ENCODE measurements at regions not wholly inside any gene's neighbourhood (a gene's known extent, or its start where the extent isn't known, plus 50 kb on each side); places are given as distances from the start of the nearest gene placed in this dataset.

GRCh38 chr2:6685447-6685846, 180.3 kb downstream of the CMPK2 start:
- DNase-seq, result no peak

- DNase-seq, result no peak
Measured at GRCh38 chr2:6692056-6692455, 173.7 kb downstream of the CMPK2 start.

- DNase-seq, result no peak
Measured at GRCh38 chr2:6692819-6693218, 172.9 kb downstream of the CMPK2 start.

- DNase-seq, result no peak
Measured at GRCh38 chr2:6694555-6694954, 171.2 kb downstream of the CMPK2 start.

GRCh38 chr2:6700335-6700734, 165.4 kb downstream of the CMPK2 start:
- no peak for DNase-seq

GRCh38 chr2:6704077-6704476, 161.6 kb downstream of the CMPK2 start:
- no peak for DNase-seq

- DNase-seq, result no peak
Measured at GRCh38 chr2:6721395-6721794, 144.3 kb downstream of the CMPK2 start.

- no peak for DNase-seq
Measured at GRCh38 chr2:6722574-6722973, 143.1 kb downstream of the CMPK2 start.

- no peak for DNase-seq
Measured at GRCh38 chr2:6723865-6724604, 141.7 kb downstream of the CMPK2 start.

GRCh38 chr2:6724605-6725140, 141.0 kb downstream of the CMPK2 start:
- DNase-seq, result no peak

GRCh38 chr2:6728156-6728555, 137.6 kb downstream of the CMPK2 start:
- no peak for DNase-seq

GRCh38 chr2:6730003-6730402, 135.7 kb downstream of the CMPK2 start:
- DNase-seq, result no peak

GRCh38 chr2:6730649-6731532, 134.8 kb downstream of the CMPK2 start:
- no peak for DNase-seq

GRCh38 chr2:6739547-6739946, 126.2 kb downstream of the CMPK2 start:
- no peak for DNase-seq

GRCh38 chr2:6741229-6741628, 124.5 kb downstream of the CMPK2 start:
- DNase-seq, result no peak

- DNase-seq, result no peak
Measured at GRCh38 chr2:6744038-6744437, 121.7 kb downstream of the CMPK2 start.

- no peak for DNase-seq
Measured at GRCh38 chr2:6747433-6747832, 118.3 kb downstream of the CMPK2 start.

- DNase-seq, result no peak
Measured at GRCh38 chr2:6748406-6749067, 117.2 kb downstream of the CMPK2 start.

- DNase-seq, result no peak
Measured at GRCh38 chr2:6749962-6750361, 115.7 kb downstream of the CMPK2 start.

GRCh38 chr2:6750411-6751158, 115.1 kb downstream of the CMPK2 start:
- no peak for DNase-seq

GRCh38 chr2:6754419-6754818, 111.3 kb downstream of the CMPK2 start:
- no peak for DNase-seq

GRCh38 chr2:6755456-6755855, 110.3 kb downstream of the CMPK2 start:
- no peak for DNase-seq

GRCh38 chr2:6757215-6757614, 108.5 kb downstream of the CMPK2 start:
- DNase-seq, result no peak

Measured in DMS79 treated with DMSO at 0.1 percent for 48 hours (cell line).